Activated CD4-positive, alpha-beta T cell treated with anti-CD3 and anti-CD28 coated beads, Interleukin-2, Interleukin-4, amounts not matched to agents 100 ng/mL and 50 ng/mL, durations not matched to agents 16 hours and 8 hours (primary cell): ENCODE measurements at regions not wholly inside any gene's neighbourhood (a gene's known extent, or its start where the extent isn't known, plus 50 kb on each side); places are given as distances from the start of the nearest gene placed in this dataset.
"Not testable (repeated sequence)": the region's sequence is repeated elsewhere in the genome, so short reads cannot be mapped to it uniquely, and the experiment has no call there.

Source experiments
- DNase-seq: peaks from one replicate; pipeline ENCODE4 v3.0.0-alpha.2; 2020; ENCODE audit warnings: low spot score

DNA sequence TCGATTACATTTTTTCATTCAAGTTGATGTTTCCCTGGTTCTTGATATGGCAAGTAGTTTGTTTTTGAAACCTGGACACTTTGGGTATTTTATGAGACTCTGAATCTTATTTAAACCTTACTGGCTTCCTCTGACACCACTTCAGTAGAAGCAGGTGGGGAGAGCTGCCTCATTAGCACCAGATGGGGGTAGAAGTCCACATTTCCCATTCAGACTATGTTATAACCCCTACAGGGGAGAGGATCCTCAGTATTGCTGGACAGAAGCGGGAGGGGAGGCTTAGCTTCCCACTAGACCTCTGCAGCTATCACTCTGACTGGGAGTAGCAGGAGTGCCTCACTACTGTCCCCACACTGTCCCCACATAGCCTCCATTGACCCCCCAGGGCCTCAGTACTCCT, 145.3 kb upstream of the SLC35G4 start:
- no peak for DNase-seq

DNA sequence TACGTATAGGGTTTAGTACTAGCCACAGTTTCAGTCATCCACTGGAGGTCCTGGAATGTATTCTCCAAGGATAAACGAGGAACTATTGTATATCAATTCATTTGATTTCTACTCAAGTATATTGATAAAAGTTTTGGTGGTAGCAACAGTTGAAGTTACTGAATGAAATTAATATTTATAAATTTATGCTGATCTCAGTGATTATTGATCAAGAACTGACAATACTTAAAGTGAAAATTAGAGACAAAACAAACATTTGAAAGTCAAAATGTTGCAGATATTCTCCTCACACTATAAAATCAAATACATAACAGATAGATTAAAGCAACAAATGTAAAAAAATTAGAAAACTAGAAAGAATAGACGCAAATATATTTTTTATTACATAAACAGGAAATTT, 150.9 kb upstream of the SLC35G4 start:
- DNase-seq: no peak

DNA sequence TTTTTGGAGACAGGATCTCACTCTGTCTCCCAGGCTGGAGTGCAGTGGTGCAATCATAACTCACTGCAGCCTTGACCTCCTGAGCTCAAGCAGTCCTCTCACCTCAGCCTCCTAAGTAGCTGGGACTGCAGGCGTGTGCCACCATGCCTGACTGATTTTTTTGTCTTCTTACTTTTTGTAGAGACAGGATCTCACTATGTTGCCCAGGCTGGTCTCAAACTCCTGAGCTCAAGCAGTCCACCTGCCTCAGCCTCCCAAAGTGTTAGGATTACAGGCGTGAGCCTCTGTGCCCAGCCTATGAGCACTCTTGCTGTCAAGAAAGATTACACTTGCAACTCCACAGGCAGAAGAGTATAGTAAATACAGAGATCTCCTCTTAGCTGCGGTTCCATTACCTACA, 151.5 kb upstream of the SLC35G4 start:
- DNase-seq: not testable (repeated sequence)

DNA sequence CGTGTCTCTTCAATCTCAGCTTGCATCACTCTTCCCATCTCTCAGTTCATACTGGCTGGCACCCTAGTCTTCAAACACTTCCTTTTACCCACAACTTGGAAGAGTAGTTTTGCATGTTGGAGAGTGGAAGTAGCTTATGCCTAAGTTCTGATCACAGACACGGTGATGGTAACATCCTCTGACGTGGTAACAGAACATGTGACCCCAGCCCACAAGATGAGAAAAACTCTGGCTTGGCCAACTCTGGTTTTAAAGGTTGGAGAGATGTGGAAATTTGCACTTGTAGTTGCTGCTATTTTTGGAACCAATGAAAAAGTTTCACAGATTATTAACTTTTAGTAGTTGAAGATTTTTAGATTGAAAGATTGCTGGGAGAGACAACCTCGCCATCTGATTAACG, 155.4 kb upstream of the SLC35G4 start:
- no peak for DNase-seq

DNA sequence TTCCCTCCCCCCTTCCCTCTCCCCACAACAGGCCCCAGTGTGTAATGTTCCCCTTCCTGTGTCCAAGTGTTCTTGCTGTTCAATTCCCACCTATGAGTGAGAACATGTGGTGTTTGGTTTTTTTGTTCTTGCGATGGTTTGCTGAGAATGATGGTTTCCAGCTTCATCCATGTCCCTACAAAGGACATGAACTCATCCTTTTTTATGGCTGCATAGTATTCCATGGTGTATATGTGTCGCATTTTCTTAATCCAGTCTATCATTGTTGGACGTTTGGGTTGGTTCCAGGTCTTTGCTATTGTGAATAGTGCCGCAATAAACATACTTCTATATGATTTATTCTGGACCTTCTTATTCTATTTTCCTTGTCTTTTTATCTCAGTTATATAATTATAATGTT, 165.2 kb upstream of the SLC35G4 start:
- not testable (repeated sequence) for DNase-seq

DNA sequence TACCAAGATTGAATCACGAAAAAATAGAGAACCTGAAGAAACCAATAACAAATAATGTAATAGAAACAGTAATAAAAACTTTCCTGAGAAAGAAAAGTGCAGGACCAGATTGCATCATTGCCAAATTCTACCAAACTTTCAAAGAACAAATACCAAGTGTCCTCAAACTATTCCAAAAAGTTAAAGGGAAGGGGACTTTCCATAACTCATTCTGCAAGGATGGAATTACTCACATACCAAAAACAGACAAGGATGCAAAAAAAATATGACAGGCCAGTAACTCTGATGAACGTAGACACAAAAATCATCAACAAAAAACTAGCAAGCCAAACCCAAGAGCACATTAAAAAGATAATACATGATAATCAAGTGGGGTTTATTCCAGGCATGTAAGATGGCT, 172.3 kb upstream of the SLC35G4 start:
- DNase-seq: no peak

DNA sequence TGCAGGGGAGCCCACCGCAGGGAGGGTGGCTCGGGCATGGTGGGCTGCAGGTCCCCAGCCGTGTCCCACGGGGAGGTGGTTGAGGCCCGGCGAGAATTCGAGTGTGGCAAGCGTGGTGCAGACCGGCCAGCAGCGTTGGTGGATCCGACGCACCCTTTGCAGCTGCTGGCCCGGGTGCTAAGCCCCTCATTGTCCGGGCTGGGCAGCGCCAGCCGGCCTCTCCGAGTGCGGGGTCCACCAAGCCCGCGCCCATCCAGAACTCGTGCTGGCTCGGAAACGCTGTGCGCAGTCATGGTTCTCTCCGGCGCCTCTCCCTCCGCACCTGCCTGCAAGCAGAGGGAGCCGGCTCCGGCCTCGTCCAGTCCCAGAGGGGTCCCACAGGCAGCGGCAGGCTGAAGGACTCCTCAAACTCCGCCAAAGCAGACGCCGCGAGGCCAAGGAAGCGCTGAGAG, 177.0 kb upstream of the SLC35G4 start:
- no peak for DNase-seq

DNA sequence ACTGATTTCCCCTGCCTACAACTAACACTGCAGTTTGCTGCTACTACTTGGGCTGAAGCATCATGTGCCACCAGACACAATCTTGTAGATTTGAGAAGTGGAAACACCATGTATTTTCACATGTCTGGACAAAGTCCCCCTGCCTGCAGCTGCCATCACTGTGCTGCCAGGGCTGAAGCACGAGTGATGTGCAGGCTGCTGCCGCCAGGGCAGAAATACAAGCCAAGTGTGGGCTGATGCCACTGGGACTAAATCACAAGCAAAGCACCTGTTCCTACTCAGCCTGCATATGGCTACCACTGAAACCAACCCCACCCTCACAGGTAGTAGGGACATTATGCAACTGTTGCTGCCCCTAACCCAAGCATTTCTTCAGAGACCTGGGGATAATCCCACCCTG, 179.5 kb upstream of the SLC35G4 start:
- no peak for DNase-seq

DNA sequence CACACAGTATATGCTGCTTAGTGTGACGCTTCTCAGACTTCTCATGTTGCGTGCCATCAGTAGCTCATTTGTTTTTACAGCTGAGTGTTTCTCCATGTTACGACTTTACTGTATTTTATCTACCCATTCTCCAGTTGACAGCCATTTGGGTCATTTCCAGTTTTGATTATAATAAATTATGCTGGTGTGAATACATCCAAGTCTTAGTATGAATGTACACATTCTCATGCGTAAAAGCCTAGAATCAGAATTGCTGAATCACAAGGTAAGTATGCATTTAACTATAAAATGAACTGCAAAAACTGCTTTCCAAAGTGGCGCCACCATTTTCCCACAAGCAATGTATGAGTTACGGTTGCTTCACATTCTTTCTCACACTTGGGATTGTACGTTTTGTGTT, 184.2 kb upstream of the SLC35G4 start:
- DNase-seq: no peak

DNA sequence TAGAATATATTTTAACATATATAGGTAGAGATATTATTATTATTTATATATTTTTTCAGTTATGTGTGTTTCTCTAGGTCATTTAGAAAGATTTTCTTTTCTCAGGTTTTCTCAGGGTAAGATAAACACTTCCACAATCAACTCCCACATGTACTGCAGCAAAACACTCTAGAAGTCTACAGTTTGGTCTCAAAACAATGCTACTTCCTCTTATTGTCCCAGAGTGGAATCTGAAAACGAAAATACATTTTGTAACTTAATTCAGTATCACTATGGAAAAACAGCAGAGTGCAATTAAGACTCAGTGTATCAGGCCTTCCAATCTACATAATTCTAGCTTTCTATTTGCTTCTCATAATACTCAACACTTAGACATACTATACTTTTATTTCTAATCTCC, 190.1 kb upstream of the SLC35G4 start:
- DNase-seq: no peak

DNA sequence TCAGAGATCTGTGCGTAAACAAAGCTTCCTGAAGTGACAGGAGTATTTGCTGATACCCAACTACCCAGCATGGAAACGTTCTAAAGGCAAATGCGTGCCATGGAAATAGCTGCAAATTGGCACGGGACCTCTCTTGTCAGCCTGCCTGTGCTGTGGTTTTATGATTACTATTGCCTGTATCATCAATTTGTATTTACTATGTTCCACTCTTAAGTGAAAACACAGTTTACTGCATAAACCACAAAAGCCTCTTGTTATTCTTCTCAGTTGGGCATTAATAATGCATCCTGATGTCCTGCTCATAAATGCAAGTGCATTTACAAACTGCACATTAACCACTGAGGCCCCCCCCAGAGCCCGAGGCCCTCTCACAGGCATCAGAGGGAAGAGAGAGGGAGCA, 196.6 kb upstream of the SLC35G4 start:
- no peak for DNase-seq

DNA sequence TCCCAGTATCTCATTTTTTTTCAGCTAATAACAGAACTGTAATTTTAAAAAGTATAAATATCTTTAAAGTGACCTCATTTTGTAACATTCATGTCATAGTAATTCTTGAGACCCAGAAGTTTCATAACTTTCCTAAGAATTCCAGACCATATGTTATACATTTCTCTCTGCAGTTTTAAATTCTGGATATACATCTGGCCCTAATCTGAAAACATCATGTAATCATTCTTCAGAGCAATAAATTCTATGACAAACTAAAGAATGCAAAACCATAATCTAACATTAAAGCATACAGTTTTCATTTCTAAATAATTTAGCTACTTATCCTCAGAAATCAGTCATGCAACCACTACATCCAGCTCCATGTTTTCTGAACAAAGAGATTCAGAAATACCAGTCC, 198.3 kb upstream of the SLC35G4 start:
- DNase-seq: no peak

DNA sequence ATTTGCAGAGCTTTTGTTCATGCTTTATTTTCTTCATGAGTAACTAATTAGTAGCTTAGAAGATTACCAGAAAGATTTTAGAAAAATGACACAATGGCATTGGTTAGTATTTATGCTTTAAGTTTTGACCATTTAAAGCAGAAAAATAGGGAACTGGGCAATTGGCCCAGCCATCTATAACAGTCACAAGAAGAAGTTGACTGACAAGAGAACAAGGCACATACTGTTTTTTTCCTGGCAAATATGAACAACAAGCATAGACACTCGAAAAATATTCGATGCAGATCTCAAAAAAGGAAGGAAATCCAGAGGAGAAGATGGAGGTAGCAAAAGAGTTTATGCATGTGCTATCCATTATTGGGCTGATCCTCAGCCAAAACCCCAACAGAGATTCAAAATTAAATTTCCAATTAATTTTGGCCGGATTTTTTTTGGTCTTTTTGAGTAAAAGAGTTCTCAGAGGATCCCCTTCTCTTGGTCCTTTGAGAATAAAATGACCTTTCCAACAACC, 200.8 kb upstream of the SLC35G4 start:
- no peak for DNase-seq

DNA sequence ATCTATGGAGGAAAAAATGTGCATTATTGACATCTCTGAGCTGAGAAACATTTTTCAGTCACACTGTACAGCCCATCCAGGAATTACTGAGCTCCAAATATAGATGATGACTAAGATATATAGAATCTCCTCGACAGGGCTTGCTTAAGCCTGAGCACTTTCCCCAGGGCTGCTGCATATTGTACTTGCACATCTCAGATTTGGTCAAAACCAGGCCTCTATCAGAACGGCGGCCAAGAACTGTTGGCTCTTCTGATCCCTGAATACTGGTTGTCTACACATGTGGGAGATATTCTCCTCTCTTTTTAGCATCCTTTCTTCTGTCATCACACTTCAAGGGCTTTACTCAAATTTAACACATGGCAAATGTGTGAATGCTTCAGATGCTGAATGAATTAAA, 201.5 kb upstream of the SLC35G4 start:
- DNase-seq: no peak

DNA sequence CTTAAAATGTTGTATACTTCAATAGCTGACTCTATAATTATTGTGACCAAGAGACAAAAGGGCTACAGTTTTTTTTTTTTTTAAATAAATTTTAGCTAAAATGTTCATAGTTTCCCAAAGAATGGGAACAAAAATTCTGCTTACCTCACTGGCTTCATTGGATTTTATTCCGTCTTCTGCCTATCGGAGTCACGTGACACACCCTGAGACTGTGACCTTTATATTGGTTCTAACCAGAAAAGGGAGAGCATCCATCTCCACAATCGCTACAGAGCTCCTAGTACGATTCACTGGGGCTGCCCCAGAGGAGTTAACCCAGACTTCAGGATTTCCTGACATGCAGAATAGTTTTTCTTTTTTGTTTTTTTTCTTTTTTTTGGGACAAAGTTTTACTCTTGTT, 203.6 kb upstream of the SLC35G4 start:
- no peak for DNase-seq

DNA sequence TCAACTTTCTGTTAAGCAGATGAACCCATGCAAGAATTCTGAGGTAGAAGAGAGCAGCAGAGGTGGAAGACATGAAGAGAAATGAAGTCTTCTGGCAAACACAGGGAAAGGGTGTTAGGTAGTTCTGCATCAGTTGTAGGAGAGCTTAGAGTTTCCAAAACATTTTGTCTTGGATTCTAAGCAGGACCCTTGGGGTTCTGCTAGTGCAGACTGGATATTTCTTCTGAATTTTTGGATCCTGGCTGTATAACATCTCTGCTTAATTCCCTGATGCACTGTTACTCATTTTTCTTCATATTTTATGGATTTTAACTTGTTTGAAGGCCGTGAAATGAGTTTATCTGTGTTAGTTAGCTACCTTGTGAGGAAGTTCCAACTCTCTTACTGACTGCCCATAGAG, 208.7 kb upstream of the SLC35G4 start:
- DNase-seq: no peak

DNA sequence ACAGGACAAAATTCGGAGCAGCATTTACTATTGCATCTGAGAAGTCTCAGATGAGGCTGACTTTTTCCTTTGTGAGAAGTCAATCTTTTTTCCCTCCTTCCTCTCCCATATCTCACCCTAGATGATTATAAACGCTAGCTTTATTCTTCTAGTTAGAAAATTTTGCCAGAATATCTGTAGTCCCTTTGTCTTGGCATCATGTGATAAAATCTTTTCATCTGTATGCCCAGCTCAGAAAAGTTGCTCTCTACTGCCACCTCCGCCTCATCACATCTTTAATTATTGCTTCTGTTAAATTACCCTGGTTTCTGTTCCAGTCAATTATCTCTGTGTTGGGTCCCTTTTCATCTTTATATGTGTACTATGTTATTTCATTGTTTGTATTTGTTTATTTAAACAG, 210.8 kb upstream of the SLC35G4 start:
- DNase-seq: no peak

DNA sequence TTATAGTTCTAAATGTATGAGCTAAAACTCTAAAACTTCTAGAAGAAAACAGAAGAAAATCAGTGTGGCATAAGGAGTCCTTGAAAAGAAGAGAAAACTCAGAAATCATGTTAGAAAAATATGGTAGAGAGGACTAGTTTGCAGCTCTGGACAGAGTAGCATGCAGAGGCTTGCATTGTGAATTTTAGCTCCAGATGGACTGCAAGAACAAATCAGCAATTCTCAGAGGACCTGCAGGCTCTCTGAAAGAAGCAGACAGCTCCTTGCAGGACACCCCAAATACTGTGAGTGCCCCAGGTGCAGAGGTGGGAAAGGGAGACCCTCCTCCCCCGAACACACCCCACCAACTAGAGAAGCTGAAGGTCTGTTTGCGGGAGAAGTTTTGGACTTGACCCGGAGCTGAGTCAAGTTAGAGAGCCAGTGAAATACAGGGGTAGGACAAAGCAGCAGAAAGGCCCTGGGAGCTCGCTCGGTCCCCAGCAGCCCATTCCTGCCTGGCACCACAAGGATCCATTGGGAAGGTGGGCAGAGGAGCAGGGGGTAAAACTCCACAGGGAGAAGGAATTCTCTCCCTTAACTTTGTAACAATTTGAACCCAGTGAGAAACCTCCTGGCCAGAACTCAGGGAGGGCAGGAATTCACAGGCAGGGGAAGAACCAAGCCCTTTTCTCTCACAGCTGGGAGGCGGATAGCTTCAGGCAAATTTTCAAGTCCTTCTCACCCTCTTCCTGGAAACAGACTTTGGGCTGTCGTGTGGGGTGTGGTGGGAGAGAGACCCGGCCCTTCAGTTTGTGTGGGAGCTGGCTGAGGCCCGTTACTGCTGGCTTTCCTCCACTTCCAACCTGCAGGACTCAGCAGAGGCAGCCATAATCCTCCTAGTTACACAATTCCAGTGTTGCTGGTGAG, 216.2 kb upstream of the SLC35G4 start:
- no peak for DNase-seq

DNA sequence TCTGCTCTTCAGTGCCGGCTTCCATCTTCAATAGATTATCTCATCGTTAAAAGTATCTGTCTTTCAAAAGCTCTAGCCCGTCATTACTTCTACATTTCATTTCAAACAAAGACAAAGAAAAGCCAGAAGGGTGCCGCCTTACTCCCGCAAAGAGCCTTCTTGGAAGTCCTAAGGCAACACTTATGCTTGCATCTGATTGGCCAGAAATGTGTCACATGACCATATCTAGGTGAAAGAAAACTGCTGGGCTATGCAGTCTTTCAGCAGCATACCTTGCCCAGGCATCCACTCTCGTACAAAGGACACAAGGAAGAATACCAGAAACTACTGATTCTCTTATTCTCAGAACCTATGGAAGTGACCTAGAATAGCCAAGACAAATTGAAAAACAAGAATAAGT, 217.1 kb upstream of the SLC35G4 start:
- DNase-seq: no peak

DNA sequence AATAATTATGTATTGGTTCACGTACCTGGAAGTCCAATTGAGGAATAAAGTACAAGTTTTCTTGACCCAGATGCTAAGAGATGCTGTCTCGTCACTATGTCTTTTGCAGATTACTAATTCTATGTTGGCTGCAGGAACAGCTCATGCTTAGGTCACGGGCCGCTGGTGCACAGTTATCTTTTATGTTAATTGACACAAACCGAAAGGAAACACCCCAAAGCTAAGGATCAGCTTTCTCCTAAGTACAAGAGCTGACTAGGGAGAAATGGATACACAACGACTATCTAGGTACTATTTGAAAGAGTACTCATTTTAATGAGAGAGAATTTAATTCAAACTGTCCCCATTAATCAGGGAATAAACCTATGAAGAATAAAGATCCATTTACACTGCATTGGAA, 217.7 kb upstream of the SLC35G4 start:
- DNase-seq: no peak

DNA sequence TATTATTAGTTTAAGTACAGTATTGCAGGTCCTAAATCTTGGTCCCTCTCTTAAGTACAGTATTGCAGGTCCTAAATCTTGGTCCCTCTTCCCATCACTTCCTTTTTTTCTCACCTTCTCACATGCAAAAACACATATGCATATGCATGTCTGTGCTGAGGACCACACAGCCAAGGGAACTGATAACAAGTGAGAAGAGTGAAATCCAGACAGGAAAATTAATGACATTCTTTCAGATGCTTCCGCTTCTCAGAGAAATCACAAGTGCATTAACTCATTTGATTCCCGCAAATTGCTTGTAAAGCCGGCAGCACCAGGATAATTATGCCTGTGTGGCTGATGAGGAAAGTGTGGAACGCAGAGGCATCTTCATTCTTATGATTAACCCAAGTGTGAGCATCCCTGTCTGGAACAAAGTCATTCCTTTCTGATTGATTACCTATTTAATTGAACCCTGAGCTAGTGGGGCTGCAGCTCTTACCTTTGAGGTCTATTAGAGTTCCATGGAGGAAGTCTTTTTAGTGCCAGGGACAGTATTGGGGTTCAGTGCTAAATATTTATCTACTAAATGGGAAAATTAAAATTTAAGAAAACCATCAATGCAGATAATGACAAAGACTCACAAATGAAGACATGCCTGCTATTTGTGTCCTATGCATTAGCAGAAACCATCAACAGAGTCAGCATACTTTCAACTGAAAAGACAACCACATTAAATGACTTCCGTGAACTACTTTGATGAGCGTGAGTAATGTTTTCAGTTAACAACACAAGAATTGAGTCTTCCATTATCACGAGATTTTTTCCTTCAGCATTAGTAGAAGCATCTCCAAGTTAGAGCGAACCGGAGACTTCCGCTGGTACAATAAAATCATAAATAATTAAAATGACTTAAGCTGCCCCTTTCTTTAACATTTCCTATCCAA, 220.4 kb upstream of the SLC35G4 start:
- no peak for DNase-seq

DNA sequence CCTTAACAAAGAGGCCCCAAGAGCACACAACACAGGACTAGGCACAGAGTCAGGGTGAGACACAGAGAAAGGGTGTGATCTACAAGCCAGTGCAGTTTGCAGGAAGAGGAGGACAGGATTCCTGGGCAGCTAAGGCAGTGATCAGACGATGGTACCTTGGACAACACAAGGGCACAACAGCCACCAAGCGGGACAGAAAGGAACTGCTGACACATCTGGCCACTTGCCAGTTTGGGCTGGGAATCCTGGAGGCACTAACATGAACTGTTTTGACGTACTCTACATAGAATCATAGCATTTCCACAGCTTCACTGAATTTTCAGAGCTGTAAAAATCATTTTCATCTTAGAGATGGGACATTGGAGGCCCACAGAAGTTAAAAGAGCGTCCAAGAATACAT, 221.5 kb upstream of the SLC35G4 start:
- peak; percentile 7 for DNase-seq

DNA sequence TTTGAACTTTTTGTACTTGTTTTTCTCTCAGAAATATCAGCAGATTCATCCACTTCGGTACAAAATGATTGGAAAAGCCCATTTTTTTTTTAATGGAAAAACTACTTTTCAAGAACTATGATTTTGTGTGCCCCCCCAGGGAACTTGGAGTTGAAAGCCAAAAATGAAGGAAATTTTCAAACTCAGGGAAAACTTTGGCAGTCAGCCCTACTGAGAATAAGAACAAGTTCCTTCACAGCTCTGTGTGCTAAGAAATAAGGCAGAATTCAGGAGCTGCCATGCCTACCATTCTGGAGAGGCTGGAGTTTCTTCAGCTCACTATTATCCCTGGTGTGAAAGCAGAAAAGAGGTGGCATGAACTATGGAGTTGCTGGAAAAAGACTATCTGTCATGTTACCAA, 226.0 kb upstream of the SLC35G4 start:
- no peak for DNase-seq
